Mesenchymal stem cell (in vitro differentiated cells and primary cell): ENCODE measurements at regions not wholly inside any gene's neighbourhood (a gene's known extent, or its start where the extent isn't known, plus 50 kb on each side); places are given as distances from the start of the nearest gene placed in this dataset.
A peak's percentile ranks its signal among the peaks of the same experiment; 100 is the strongest.

Experiments
- DNase-seq: peaks from one replicate; pipeline ENCODE4 v3.0.0-alpha.2; 2013
- H2AFZ ChIP-seq: one replicate; pipeline ENCODE4 v1.6.1; 2013; ENCODE audit warnings: low read depth, mild to moderate bottlenecking, control low read depth, inconsistent platforms, low read length, moderate library complexity
- H2AK5ac ChIP-seq: 2 replicates; pipeline ENCODE4 v1.6.1; 2013; ENCODE audit warnings: low read length, moderate library complexity, mild to moderate bottlenecking, inconsistent platforms; ENCODE audit not compliant: severe bottlenecking
- H2BK120ac ChIP-seq: one replicate; pipeline ENCODE4 v1.6.1; 2013; ENCODE audit warnings: low read depth, mild to moderate bottlenecking, inconsistent platforms, low read length, moderate library complexity
- H2BK12ac ChIP-seq, 2 experiments: one replicate each; pipeline ENCODE4 v1.6.1; 2013; ENCODE audit warnings: inconsistent platforms in 2 of 2, low read length in 2 of 2, mild to moderate bottlenecking in 2 of 2, moderate library complexity in 2 of 2, control low read depth in 1 of 2
- H2BK15ac ChIP-seq: one replicate; pipeline ENCODE4 v1.6.1; 2013; ENCODE audit warnings: mild to moderate bottlenecking, low read depth, inconsistent platforms; ENCODE audit not compliant: poor library complexity, severe bottlenecking
- H2BK5ac ChIP-seq: 2 replicates; pipeline ENCODE4 v1.6.1; 2013; ENCODE audit warnings: low read depth, mild to moderate bottlenecking, low read length, control low read depth, inconsistent platforms; ENCODE audit not compliant: poor library complexity, severe bottlenecking
- H3K14ac ChIP-seq, 2 experiments: one replicate each; pipeline ENCODE4 v1.6.1; 2013; ENCODE audit warnings: inconsistent platforms in 2 of 2, low read length in 2 of 2, control low read depth in 1 of 2, mild to moderate bottlenecking in 1 of 2, moderate library complexity in 1 of 2
- H3K18ac ChIP-seq, 2 experiments: one replicate each; pipeline ENCODE4 v1.6.1; 2013; ENCODE audit warnings: inconsistent platforms in 2 of 2, low read length in 2 of 2, control low read depth in 1 of 2, low read depth in 1 of 2, mild to moderate bottlenecking in 1 of 2
- H3K23ac ChIP-seq, 2 experiments: one replicate each; pipeline ENCODE4 v1.6.1; 2013; ENCODE audit warnings: inconsistent platforms in 2 of 2, low read length in 2 of 2, mild to moderate bottlenecking in 2 of 2, moderate library complexity in 2 of 2, control low read depth in 1 of 2
- H3K27ac ChIP-seq: 2 replicates; pipeline ENCODE4 v1.5.1; 2013; ENCODE audit warnings: mild to moderate bottlenecking, moderate library complexity, low read length, control low read depth, inconsistent platforms; ENCODE audit not compliant: poor library complexity, severe bottlenecking
- H3K27me3 ChIP-seq, 2 experiments: 2 replicates each; pipeline versions ENCODE4 v1.6.1 to v1.7.0; 2013; ENCODE audit warnings: low read length in 2 of 2, mild to moderate bottlenecking in 2 of 2, moderate library complexity in 2 of 2, control low read depth in 1 of 2, inconsistent platforms in 1 of 2; ENCODE audit not compliant: control insufficient read depth in 1 of 2, insufficient read depth in 1 of 2
- H3K36me3 ChIP-seq, 2 experiments: 2 replicates each; pipeline versions ENCODE4 v1.6.1 to v1.7.0; 2013; ENCODE audit warnings: low read length in 2 of 2, control low read depth in 1 of 2, inconsistent platforms in 1 of 2, low read depth in 1 of 2, mild to moderate bottlenecking in 1 of 2; ENCODE audit not compliant: insufficient read depth in 2 of 2, control insufficient read depth in 1 of 2
- H3K4ac ChIP-seq, 2 experiments: one replicate each; pipeline ENCODE4 v1.6.1; 2013; ENCODE audit warnings: inconsistent platforms in 2 of 2, low read length in 2 of 2, mild to moderate bottlenecking in 2 of 2, moderate library complexity in 2 of 2, control low read depth in 1 of 2, low read depth in 1 of 2
- H3K4me1 ChIP-seq: 2 replicates; pipeline ENCODE4 v1.6.1; 2013; ENCODE audit warnings: low read depth, low read length, control low read depth; ENCODE audit not compliant: control insufficient read depth, insufficient read depth
- H3K4me2 ChIP-seq: 2 replicates; pipeline ENCODE4 v1.6.1; 2013; ENCODE audit warnings: low read length, mild to moderate bottlenecking, inconsistent platforms; ENCODE audit not compliant: poor library complexity, severe bottlenecking
- H3K4me3 ChIP-seq, 2 experiments: 2 replicates each; pipeline versions ENCODE4 v1.5.1 to v1.7.0; 2013; ENCODE audit warnings: low read length in 2 of 2, mild to moderate bottlenecking in 2 of 2, control low read depth in 1 of 2, low read depth in 1 of 2; ENCODE audit not compliant: insufficient read depth in 1 of 2
- H3K79me1 ChIP-seq: replicated peaks from 2 replicates; pipeline ENCODE4 v1.6.1; 2013; ENCODE audit warnings: mild to moderate bottlenecking, control low read depth, low read length, inconsistent platforms; ENCODE audit not compliant: poor library complexity, severe bottlenecking
- H3K9ac ChIP-seq: 2 replicates; pipeline ENCODE4 v1.7.0; 2013; ENCODE audit warnings: mild to moderate bottlenecking, low read length, moderate library complexity
- H3K9me3 ChIP-seq: 2 replicates; pipeline ENCODE4 v1.7.0; 2013; ENCODE audit warnings: mild to moderate bottlenecking, low read length; ENCODE audit not compliant: control insufficient read depth
- H4K8ac ChIP-seq: one replicate; pipeline ENCODE4 v1.6.1; 2013; ENCODE audit warnings: inconsistent platforms, mild to moderate bottlenecking, low read length, moderate library complexity
- H4K91ac ChIP-seq: one replicate; pipeline ENCODE4 v1.6.1; 2013; ENCODE audit warnings: mild to moderate bottlenecking, low read length, inconsistent platforms
- WGBS: methylation state at CpG from one replicate; pipeline ENCODE4 v1.1.7; 2013; ENCODE audit warnings: mixed read lengths; 5-methylcytosine and 5-hydroxymethylcytosine counted together

DNA sequence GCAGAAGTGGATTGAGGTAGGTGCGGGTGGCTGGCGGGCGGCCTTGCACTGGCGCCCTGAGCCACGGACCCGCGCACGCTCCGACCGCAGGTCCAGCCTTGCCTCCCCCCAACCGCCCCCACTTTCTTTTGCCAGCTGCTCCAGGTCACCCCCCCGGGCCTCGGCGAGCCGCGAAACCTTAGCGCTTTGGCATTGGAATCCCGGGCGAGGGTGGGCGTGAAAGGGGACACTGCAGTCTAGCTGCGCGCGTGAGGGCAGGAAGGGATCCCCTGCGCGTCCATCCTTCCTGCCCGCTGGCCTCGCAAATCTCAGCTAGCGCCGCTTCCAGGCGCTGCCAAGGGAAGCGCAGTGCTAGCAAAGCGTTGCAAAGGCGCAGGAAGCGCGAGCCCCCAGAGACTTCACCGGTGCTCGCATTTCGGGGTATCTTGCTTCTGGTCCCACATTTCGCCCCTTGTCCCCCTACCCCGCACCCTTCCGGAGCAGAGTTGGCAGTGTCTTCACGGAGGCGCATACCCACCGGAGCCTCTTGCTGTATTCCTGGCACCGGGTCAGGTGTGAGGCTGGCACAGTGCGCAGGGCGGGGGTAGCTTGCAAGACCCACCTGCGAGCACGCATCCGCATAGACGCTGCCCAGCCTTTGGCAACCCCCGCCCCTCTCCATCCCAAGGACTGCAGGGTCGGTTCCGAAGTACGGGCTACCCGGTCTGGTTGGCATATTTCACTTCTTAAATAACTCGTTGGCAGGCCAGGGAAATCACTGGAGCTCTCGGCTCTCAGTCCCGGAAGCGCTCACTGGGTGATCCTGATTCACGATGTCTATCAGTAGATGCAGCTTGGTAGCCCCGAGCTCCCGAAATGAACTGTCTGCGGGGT lies 104.4 kb downstream of the UCHL1 start:
- peak overlapping the region; percentile 87 to 92 for H3K23ac ChIP-seq
- peak overlapping the region; percentile 77 to 95 for H2BK12ac ChIP-seq
- no peak overlapping the region for H2AK5ac ChIP-seq
- peak overlapping the region; percentile 72 to 84 for H3K4me3 ChIP-seq
- peak overlapping the region; percentile 78 for H2BK120ac ChIP-seq
- no peak overlapping the region for H2BK5ac ChIP-seq
- peak overlapping the region; percentile 100 for H3K4me2 ChIP-seq
- H3K14ac ChIP-seq, result peak overlapping the region in 1 of 2 experiments; percentile 96
- peaks cover 15% of the 10 kb centered on the region for H3K4me1 ChIP-seq
- no peak overlapping the region for H3K27ac ChIP-seq
- peak overlapping the region; percentile 76 to 96 for H3K18ac ChIP-seq
- H2AFZ ChIP-seq, result peak overlapping the region; percentile 88
- peak overlapping the region; percentile 62 for H4K8ac ChIP-seq
- H2BK15ac ChIP-seq, result no peak overlapping the region
- peak overlapping the region; percentile 87 for H4K91ac ChIP-seq
- peak overlapping the region in 1 of 2 experiments; percentile 78 for H3K4ac ChIP-seq
- peak overlapping the region; percentile 48 for H3K9ac ChIP-seq
- H3K36me3 ChIP-seq, result no peaks in the 10 kb centered on the region
- DNase-seq, result peak; percentile 61
- H3K27me3 ChIP-seq, result peaks cover 13 to 50% of the 10 kb centered on the region in 2 experiments
- 2% methylated on average over 58 of the region's 64 CpGs for WGBS
- no peaks in the 10 kb centered on the region for H3K9me3 ChIP-seq
- H3K79me1 ChIP-seq, result no peaks in the 10 kb centered on the region

DNA sequence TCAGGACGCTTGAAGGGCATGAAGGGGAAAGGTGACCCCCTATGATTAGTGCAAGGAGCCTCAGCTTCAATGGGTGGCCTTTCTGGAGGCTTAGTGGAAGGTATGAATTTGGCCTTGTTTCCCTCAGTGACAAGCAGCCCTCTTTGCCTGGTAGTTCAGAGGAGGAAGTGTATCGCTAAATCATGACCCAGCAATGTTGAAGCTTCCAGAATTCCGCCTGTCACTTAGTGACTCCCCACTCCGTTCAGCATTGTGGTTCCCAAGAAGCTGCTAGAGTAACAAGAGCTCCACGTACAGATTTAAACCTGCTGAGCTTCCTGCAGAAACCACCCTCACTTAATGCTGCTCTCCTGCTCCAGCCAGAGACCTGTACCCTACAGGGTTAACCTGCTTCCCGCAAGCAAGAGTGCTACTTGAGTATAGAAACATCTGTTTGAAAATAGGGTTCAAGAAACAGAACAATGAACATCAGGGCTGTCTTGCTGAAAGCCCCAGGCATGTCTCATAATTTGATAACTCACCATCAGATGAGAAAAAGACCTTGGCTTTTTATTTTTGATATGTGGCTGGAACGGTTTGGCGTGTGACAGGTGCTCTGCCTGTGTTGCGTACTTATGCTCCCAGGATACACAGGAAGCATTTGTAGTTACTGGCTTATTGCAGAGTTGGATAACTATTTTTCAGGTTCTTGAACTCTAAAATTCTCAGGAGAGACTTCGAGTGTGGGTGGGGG lies 105.2 kb downstream of the UCHL1 start:
- no peak overlapping the region for H2AFZ ChIP-seq
- peak overlapping the region in 1 of 2 experiments; percentile 42 for H3K14ac ChIP-seq
- H3K27me3 ChIP-seq, result peaks cover 13 to 50% of the 10 kb centered on the region in 2 experiments
- no peak overlapping the region for H3K4ac ChIP-seq
- DNase-seq, result peak; percentile 41
- no peaks in the 10 kb centered on the region for H3K36me3 ChIP-seq
- no peak overlapping the region for H4K91ac ChIP-seq
- H3K23ac ChIP-seq, result no peak overlapping the region
- peak overlapping the region; percentile 100 for H3K4me2 ChIP-seq
- no peak overlapping the region for H3K27ac ChIP-seq
- H2BK5ac ChIP-seq, result no peak overlapping the region
- H3K18ac ChIP-seq, result peak overlapping the region in 1 of 2 experiments; percentile 70
- WGBS, result 26% methylated on average over 9 of the region's 10 CpGs
- H2AK5ac ChIP-seq, result no peak overlapping the region
- peak overlapping the region; percentile 48 for H3K9ac ChIP-seq
- no peak overlapping the region for H2BK15ac ChIP-seq
- H4K8ac ChIP-seq, result no peak overlapping the region
- H3K9me3 ChIP-seq, result no peaks in the 10 kb centered on the region
- H3K4me3 ChIP-seq, result peak overlapping the region in 1 of 2 experiments; percentile 84
- no peak overlapping the region for H2BK120ac ChIP-seq
- no peaks in the 10 kb centered on the region for H3K79me1 ChIP-seq
- H3K4me1 ChIP-seq, result peaks cover 15% of the 10 kb centered on the region
- peak overlapping the region in 1 of 2 experiments; percentile 39 for H2BK12ac ChIP-seq

DNA sequence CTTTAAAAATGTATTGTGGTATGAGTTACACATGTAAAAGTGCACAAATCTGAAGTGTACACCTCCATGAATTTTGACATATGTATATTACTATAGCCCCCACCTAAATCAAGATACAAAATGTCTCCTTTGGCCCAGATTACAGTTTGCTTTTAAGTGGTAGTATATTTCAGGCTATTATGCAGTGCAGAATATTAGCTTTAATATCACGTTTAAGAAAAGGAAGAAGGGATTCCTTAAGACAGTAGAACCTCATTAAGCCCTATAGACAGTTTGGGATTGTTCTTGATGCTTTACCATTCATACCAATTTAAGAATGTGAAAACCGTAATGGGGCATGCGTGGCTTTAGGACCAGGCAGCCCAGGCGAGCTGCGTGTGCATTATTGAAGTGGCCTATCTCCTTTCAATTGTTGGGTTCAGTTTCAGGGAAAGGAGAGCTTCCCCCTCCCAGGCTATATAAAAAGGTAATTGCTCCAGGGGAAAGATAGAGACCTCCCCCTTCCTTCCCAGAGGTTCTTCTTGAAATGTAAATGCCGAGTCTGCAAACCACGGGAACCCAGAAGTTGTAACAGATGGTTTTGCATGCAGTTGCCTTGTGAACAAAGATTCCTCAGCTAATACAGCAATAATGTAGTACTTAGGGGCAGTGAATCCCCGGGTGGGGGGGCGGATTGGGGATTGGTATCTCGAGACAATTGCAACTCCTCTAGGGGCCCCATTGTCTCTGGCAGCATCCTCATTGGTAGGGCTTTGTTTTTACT lies 106.1 kb downstream of the UCHL1 start:
- DNase-seq, result peak; percentile 18
- 35% methylated on average over 7 of the region's 10 CpGs for WGBS
- H2AK5ac ChIP-seq, result no peak overlapping the region

More for the DNA sequence above, 106.1 kb downstream of the UCHL1 start:
- Histone ChIP-seq H2BK12ac (no peak overlapping the region), H3K14ac (no peak overlapping the region), H3K36me3 (no peaks in the 10 kb centered on the region), H3K4me3 (no peak overlapping the region), H3K9ac (peak overlapping the region; percentile 52), H3K18ac (no peak overlapping the region), H3K23ac (no peak overlapping the region), H3K4ac (no peak overlapping the region), H2BK5ac (no peak overlapping the region), H2AFZ (no peak overlapping the region), H3K9me3 (no peaks in the 10 kb centered on the region), H3K4me2 (no peak overlapping the region), H3K27ac (no peak overlapping the region), H3K4me1 (peaks cover 15% of the 10 kb centered on the region), H4K91ac (no peak overlapping the region), H3K79me1 (no peaks in the 10 kb centered on the region), H2BK120ac (no peak overlapping the region), H2BK15ac (no peak overlapping the region), H3K27me3 (peaks cover 13 to 50% of the 10 kb centered on the region in 2 experiments), H4K8ac (no peak overlapping the region)
